GM19463 (cell line): ENCODE measurements at regions not wholly inside any gene's neighbourhood (a gene's known extent, or its start where the extent isn't known, plus 50 kb on each side); places are given as distances from the start of the nearest gene placed in this dataset.

Experiments used
- ATAC-seq: cut with Tn5 transposase; IDR thresholded peaks from one replicate; pipeline ENCODE4 v1.9.1; 2021; ENCODE audit warnings: mild to moderate bottlenecking, moderate library complexity; ENCODE audit not compliant: unreplicated experiment

DNA sequence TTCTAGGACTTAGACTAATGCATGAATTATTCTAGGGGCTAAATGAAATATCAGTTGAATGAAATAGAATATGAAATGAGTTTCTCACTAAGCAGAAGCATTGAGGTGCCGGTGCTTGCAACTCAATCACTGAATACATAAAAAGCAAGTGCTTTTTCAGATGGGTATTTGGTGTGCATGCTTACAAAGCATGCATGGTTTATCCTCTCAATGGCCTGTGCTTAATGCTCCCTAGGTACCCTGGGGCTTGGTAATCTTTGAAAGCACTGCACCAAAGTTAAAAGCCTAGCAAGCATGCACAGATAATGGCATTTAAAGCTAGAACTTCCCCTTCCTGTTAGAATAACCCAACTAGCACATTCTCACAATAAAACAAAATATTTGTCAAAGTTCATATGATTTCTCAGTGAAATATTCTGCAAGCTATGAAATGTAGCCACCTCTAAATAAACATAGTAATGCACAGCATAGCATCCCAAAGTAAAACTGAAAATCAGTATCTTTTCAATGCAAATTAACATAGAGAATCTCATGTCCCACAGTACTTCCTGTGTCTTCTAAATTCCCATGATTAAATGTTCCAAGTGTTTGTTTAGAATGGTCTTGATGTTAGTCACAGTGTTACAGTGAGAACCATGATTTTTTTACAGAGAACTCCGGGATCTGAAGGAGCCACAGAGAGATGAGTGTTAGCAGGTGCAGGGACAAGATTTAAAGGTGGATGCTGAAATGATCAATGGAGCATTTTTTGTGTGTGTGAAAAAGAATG lies 143.4 kb upstream of the CDH6 start:
- ATAC-seq, result no peak

GRCh38 chr5:31049461-31049860 lies 144.0 kb upstream of the CDH6 start:
- no peak for ATAC-seq

GRCh38 chr5:31048282-31049270 lies 144.9 kb upstream of the CDH6 start:
- no peak for ATAC-seq

DNA sequence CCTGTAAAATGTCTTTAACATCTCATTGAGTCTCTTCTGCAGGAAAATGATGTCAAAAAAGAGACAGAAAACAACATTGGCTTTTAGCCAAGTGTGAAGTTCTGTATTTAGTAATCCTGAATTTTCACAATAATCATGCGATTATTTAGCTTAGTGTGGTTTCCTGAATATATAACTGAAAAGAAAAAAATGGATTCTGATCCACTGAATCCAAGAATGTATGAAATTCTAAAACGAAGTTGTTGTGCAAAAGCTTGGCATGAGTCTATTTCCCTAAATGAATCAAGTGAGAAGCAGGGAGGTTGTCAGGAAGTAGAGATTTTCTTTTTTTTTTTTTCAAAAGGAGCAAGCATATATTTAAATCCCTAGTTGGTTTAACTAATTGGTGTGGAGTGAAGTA lies 145.9 kb upstream of the CDH6 start:
- no peak for ATAC-seq

GRCh38 chr5:31047007-31047406 lies 146.5 kb upstream of the CDH6 start:
- ATAC-seq, result no peak

DNA sequence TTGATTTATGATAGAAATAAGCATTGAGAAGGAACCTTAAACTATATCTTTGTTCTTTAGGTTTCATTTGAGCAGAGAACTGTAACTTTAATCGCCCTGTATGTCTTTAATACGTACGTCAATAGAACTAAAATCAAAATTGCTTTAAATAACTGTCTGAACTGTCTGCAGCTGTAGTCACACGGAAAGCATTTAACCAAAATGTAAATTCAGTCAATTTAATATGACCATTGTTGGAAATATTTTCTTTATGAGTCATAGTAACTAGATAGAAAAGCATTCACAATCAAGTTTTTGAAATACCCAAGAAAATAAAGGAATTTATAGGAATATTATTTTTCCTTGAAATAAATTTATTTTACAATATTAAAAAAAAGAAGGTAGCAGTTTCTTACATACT lies 157.1 kb upstream of the CDH6 start:
- no peak for ATAC-seq

GRCh38 chr5:31033295-31033694 lies 160.2 kb upstream of the CDH6 start:
- no peak for ATAC-seq

GRCh38 chr5:31029925-31030324 lies 163.6 kb upstream of the CDH6 start:
- ATAC-seq, result no peak

DNA sequence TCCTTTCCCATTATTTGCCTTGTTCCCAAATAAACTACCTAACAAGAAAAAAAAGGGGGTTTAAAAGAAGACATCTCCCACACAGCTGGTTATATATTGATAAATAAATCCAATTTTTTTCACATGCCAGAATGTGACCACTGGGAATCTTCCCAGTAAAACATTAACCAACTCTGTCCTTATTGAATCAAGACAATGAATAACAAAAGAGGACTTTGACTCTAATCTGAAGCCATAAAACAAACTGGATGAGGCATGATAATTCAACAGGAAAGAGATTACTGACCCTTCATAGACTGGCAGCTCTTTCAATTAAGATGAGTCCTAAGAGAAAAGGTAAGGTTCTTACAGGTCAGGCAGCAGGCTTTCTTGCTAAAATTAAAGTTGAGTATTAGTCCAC lies 165.8 kb upstream of the CDH6 start:
- no peak for ATAC-seq

DNA sequence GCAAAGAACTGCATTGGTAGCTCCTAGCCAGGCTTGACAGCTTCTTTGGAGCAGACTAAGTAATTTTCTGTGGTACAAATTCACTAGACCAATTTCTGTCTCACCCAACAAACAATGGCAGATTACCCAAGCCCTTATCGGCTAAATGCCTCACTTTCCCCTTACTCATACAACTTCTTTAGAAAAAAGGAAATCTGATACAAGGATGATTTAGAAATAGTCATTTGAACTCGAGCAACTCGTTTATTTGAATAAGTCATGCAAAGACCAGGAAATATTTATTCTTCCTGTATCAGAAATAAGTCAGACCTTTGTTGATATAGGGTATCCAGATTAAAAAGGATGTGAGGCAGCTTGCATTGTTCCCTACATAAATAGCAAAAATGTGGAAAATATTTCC lies 170.4 kb upstream of the CDH6 start:
- no peak for ATAC-seq

DNA sequence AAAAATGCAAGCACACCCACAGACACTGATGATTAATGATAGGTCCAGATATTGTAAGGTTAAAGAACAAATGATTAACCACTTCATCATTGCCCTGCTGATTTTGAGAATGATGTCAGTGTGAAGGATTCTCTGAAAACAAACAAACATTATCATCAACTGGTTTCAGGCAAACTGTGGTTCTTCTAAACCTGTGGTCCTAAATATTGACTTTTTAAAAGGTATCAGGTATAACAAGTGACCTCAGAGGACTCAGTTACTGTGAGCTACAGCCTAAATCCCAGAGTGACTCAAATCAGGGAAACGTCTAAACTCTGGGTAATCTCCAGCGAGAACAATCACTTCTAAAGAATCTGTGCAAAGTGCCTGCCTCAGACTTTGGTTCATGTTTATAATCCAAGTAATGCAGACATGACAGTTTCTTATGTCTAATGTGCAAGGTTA lies 172.3 kb upstream of the CDH6 start:
- ATAC-seq, result no peak

DNA sequence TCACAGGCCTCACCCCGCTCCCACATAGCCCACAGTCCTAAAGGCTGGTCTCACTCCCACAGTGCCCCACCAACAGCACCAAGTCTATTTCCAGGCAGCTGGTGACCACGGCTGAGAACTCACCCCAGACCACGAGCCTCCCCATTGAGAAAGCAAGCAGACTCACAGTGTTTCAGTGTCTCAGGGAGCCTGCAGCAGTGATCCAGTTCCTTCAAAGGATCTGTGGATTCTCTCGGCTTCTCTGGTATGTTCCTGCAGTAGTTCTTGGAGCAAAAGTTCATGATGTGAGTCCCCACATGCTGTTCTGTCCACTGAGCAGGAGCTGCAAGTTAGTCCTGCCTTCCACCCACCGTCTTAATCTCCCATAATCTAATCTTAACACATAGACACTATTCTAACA lies 185.3 kb upstream of the CDH6 start:
- ATAC-seq, result no peak

- ATAC-seq, result no peak
These were observed 185.8 kb upstream of the CDH6 start for GRCh38 chr5:31007672-31008071.

DNA sequence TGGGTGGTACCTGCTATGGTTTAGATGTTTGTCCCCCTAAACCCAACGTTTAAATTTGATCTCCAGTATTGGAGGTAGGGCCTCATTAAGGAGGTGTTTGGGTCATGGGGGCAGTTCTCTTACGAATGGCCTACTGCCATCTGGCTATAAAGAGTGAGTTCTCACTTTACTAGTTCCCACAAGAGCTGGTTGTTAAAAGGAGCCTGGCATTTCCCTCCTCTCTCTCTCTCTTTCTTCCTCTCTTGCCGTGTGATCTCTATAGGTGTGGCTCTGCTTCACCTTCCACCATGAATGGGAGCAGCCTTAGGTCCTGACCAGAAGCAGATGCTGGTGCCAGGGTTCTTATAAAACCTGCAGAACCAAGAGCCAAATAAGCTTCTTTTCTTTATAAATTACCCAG lies 193.2 kb upstream of the CDH6 start:
- ATAC-seq, result no peak

DNA sequence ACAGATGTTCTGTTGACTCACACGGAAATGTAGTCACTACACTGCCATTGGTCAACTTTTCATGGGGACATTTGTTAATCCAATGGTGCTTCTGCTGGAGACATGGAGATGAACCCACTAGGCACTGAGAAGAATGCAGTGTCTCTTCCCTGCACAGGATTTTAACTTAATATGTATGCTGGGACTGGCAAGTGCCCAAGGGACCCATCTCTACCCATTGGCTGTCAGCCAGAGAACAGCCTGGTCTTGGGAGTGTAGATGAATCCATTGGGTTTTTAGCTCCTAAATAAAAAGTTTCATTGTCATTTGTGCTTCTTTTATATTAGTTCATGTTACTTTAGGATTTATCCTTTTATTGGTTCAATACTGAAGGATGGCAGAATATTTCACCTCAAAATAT lies 195.8 kb upstream of the CDH6 start:
- no peak for ATAC-seq

- no peak for ATAC-seq
These were observed 198.6 kb upstream of the CDH6 start for GRCh38 chr5:30994902-30995301.

DNA sequence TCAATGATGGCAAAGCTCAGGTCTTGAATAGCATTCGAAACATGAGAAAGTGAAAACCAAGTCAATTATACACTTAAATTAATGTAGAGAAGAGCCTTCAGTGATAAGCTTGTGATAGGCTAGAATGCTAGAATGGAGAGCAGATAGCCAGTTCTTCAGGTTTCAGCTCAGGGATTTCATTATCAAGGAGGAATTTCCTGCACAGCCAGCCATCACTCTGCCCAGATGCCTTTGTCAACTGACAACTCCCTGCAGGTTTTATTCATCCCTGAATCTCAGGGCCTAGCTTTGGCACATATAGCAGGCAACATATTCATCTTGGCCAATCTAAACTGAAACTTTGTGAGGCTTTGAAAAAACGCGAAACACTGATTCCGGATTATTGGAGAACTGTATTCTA lies 199.3 kb upstream of the CDH6 start:
- no peak for ATAC-seq

DNA sequence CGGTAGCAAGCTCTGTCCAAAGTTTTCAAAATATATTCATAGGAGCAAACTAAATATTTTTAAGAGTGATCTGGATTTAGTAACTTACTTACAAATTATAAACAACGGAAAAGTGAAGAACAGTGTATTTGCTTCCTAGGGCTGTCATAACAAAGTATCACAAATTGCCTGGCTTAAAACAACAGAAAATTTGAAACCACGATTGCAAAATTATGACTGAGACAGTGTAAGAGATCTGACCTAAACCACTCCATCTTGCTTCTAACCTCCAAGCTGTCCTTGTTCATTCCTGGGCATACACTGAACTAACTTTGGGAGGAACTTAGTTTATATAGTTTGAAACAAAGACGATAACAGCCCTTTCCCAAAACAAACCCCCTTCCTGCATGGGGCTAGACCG lies 202.0 kb upstream of the CDH6 start:
- no peak for ATAC-seq

DNA sequence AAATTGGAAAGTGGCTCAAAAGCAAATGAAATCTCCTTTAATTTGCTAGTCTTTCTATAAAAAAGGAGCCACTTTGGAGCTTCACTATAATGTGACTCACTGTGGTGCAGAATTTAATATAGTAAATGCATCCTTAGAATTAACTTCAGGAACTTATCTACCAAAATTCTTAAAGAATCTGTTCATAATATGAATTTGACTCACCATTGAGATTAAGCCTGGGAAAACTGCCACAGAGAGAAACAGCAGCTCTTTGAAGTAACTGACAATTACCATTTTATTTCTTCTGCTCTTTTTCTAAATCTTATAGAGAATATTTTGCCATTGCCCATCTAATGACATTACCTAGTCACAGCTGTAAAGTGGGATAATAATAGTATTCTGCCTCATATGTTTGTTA lies 211.9 kb upstream of the CDH6 start:
- ATAC-seq, result no peak

DNA sequence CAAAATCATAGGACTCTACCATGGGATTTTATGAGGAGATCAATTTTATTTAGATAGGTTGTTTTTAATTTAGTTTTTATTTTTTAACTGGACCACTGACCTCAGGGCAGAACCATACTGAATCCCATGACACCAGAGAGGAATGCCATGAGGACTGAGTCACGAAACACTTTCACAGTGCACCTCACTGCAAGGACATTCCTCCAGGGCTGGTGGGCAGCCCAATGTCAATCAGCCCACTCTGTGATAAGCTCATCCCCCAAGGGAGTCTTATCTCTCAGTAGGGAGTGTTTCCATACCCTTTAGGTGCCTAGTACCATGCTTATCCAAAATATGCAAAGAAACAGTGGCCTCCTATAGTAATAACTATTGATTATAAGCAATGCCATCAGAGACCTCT lies 224.5 kb upstream of the CDH6 start:
- no peak for ATAC-seq

- no peak for ATAC-seq
These were observed 233.4 kb upstream of the CDH6 start for GRCh38 chr5:30960036-30960435.

- ATAC-seq, result no peak
These were observed 234.2 kb upstream of the CDH6 start for GRCh38 chr5:30959238-30959637.
